Loucy (cell line): ENCODE measurements at regions not wholly inside any gene's neighbourhood (a gene's known extent, or its start where the extent isn't known, plus 50 kb on each side); places are given as distances from the start of the nearest gene placed in this dataset.

Source experiments
- H2AFZ ChIP-seq: fragments of 200-600 bp; sonication (generic); 2 replicates; pipeline ENCODE4 v1.6.0; 2016; ENCODE audit warnings: antibody characterized with exemption, mild to moderate bottlenecking, low read length, moderate library complexity
- H3F3A ChIP-seq: fragments of 200-600 bp; 2 replicates; pipeline ENCODE4 v1.6.0; 2016; ENCODE audit warnings: antibody characterized with exemption, low read depth, mild to moderate bottlenecking
- H3K27me3 ChIP-seq: fragments of 200-600 bp; sonication (generic); 2 replicates; pipeline ENCODE4 v1.6.1; 2014; ENCODE audit warnings: low read length, mild to moderate bottlenecking; ENCODE audit not compliant: insufficient read depth, poor library complexity, severe bottlenecking
- H3K36me3 ChIP-seq: fragments of 200-600 bp; sonication (generic); 2 replicates; pipeline ENCODE4 v1.6.1; 2016; ENCODE audit warnings: low read length; ENCODE audit not compliant: insufficient read depth
- H3K4me1 ChIP-seq: fragments of 200-600 bp; sonication (generic); 2 replicates; pipeline ENCODE4 v1.5.1; 2014; ENCODE audit warnings: low read length, mild to moderate bottlenecking; ENCODE audit not compliant: insufficient read depth, poor library complexity, severe bottlenecking
- H3K4me2 ChIP-seq: fragments of 200-600 bp; sonication (generic); 2 replicates; pipeline ENCODE4 v1.6.0; 2014; ENCODE audit warnings: antibody characterized with exemption, low read length, low read depth, mild to moderate bottlenecking; ENCODE audit not compliant: poor library complexity, severe bottlenecking
- H3K4me3 ChIP-seq: fragments of 200-600 bp; sonication (generic); 2 replicates; pipeline ENCODE4 v1.5.1; 2014; ENCODE audit warnings: low read length, mild to moderate bottlenecking, mixed read lengths; ENCODE audit not compliant: poor library complexity, severe bottlenecking
- H3K79me2 ChIP-seq: fragments of 200-600 bp; sonication (generic); 2 replicates; pipeline ENCODE4 v1.6.1; 2014; ENCODE audit warnings: low read length; ENCODE audit not compliant: insufficient read depth
- H3K9ac ChIP-seq: fragments of 200-600 bp; sonication (generic); 2 replicates; pipeline ENCODE4 v1.6.0; 2014; ENCODE audit warnings: mild to moderate bottlenecking, low read depth, low read length, moderate library complexity; ENCODE audit not compliant: poor library complexity, severe bottlenecking
- H3K9me2 ChIP-seq: fragments of 200-600 bp; sonication (generic); replicated peaks from 2 replicates; pipeline ENCODE4 v1.6.1; 2016; ENCODE audit warnings: low read depth, low read length, mixed read lengths
- H3K9me3 ChIP-seq: fragments of 200-600 bp; sonication (generic); 2 replicates; pipeline ENCODE4 v1.6.1; 2014; ENCODE audit warnings: mild to moderate bottlenecking, antibody characterized with exemption, low read length, low read depth; ENCODE audit not compliant: insufficient read depth
- H4K20me1 ChIP-seq: fragments of 200-600 bp; sonication (generic); 2 replicates; pipeline ENCODE4 v1.6.0; 2014; ENCODE audit warnings: antibody characterized with exemption, low read length, mild to moderate bottlenecking; ENCODE audit not compliant: insufficient read depth, poor library complexity, severe bottlenecking
- EZH2phosphoT487 ChIP-seq: fragments of 200-600 bp; IDR thresholded peaks from 2 replicates; pipeline ENCODE4 v1.6.1; 2018; ENCODE audit warnings: antibody characterized with exemption, mild to moderate bottlenecking, moderate library complexity, borderline replicate concordance
- TF ChIP-seq, protein P1 (sequence below): fragments of 200-600 bp; sonication (generic); conservative IDR thresholded peaks from 2 replicates; pipeline ENCODE4 v1.5.1; 2014; ENCODE audit warnings: mild to moderate bottlenecking, antibody characterized with exemption, low read length

DNA sequence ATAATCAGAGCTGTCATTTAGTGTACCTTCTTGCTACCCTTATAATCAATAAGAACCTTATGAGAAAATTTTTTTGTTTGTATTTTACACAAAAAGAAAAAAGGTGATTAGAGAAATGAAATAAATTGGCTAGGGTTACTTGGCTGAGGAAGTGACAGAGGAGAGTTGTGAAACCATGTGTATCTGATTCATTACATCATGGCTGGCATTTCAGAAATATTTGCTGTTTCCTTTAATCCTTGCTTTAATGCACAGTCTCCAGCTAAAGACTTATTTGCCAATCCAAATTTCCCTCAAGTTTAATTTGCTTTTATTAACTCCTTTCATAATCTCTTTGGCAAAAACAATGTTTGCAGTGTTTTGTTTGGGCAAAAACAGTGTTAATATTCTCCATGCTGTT, 543.1 kb downstream of the KIF4B start:
- Histone ChIP-seq H3K9me2 (no peaks in the 10 kb centered on the region), H2AFZ (no peak overlapping the region), H3K9me3 (no peaks in the 10 kb centered on the region), H3K4me1 (no peaks in the 10 kb centered on the region), H3F3A (no peaks in the 10 kb centered on the region), H4K20me1 (no peaks in the 10 kb centered on the region), H3K4me3 (no peak overlapping the region), H3K9ac (no peak overlapping the region), H3K4me2 (no peak overlapping the region), H3K36me3 (no peaks in the 10 kb centered on the region), H3K27me3 (no peaks in the 10 kb centered on the region), H3K79me2 (no peaks in the 10 kb centered on the region)
- TF ChIP-seq, protein P1, sequence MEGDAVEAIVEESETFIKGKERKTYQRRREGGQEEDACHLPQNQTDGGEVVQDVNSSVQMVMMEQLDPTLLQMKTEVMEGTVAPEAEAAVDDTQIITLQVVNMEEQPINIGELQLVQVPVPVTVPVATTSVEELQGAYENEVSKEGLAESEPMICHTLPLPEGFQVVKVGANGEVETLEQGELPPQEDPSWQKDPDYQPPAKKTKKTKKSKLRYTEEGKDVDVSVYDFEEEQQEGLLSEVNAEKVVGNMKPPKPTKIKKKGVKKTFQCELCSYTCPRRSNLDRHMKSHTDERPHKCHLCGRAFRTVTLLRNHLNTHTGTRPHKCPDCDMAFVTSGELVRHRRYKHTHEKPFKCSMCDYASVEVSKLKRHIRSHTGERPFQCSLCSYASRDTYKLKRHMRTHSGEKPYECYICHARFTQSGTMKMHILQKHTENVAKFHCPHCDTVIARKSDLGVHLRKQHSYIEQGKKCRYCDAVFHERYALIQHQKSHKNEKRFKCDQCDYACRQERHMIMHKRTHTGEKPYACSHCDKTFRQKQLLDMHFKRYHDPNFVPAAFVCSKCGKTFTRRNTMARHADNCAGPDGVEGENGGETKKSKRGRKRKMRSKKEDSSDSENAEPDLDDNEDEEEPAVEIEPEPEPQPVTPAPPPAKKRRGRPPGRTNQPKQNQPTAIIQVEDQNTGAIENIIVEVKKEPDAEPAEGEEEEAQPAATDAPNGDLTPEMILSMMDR = no peak
- no peak for TF ChIP-seq EZH2phosphoT487

GRCh38 chr5:155562158-155562557, 548.6 kb downstream of the KIF4B start:
- TF ChIP-seq EZH2phosphoT487 = no peak
- TF ChIP-seq, protein P1 = no peak
- H3K36me3 ChIP-seq = no peaks in the 10 kb centered on the region
- H3K79me2 ChIP-seq = no peaks in the 10 kb centered on the region
- no peak overlapping the region for H2AFZ ChIP-seq
- no peaks in the 10 kb centered on the region for H3K9me2 ChIP-seq
- H3K9me3 ChIP-seq = no peaks in the 10 kb centered on the region
- H3K4me1 ChIP-seq = no peaks in the 10 kb centered on the region
- H3K4me3 ChIP-seq = no peak overlapping the region
- no peak overlapping the region for H3K9ac ChIP-seq
- H4K20me1 ChIP-seq = no peaks in the 10 kb centered on the region
- H3F3A ChIP-seq = no peaks in the 10 kb centered on the region
- no peak overlapping the region for H3K4me2 ChIP-seq
- H3K27me3 ChIP-seq = no peaks in the 10 kb centered on the region

DNA sequence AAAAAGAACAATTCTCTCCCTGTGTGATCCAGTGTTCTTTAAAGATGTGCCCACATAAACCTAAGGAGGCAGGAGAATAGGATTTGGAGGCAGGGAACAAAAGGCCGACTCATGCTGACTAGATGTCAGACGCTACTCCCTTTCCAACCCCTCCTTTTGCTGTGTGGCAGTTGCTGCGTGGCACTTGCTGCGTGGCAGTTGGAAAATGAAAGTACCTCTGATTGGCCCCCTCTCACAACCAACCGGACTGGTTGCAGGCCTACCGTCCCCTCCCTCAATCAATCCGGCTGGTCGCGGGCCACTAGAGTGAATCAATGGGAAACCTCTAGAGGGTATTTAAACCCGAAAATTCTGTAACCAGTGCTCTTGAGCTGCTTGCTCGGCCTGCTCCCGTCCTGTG, 551.0 kb downstream of the KIF4B start:
- Histone ChIP-seq H3K4me1 (no peaks in the 10 kb centered on the region), H3K27me3 (no peaks in the 10 kb centered on the region), H3F3A (no peaks in the 10 kb centered on the region), H2AFZ (no peak overlapping the region), H3K4me3 (no peak overlapping the region), H3K9me3 (no peaks in the 10 kb centered on the region), H3K36me3 (no peaks in the 10 kb centered on the region), H3K79me2 (no peaks in the 10 kb centered on the region), H3K9me2 (no peaks in the 10 kb centered on the region), H4K20me1 (no peaks in the 10 kb centered on the region), H3K4me2 (no peak overlapping the region), H3K9ac (no peak overlapping the region)
- no peak for TF ChIP-seq EZH2phosphoT487
- TF ChIP-seq, protein P1 = no peak
